T follicular helper cell (primary cell): ENCODE measurements at regions not wholly inside any gene's neighbourhood (a gene's known extent, or its start where the extent isn't known, plus 50 kb on each side); places are given as distances from the start of the nearest gene placed in this dataset.

Experiments used
- DNase-seq: peaks from one replicate; pipeline ENCODE4 v3.0.0-alpha.2; 2020; ENCODE audit warnings: low read depth

GRCh38 chr6:131383421-131384411 lies 189.3 kb upstream of the ARG1 start:
- no peak for DNase-seq

DNA sequence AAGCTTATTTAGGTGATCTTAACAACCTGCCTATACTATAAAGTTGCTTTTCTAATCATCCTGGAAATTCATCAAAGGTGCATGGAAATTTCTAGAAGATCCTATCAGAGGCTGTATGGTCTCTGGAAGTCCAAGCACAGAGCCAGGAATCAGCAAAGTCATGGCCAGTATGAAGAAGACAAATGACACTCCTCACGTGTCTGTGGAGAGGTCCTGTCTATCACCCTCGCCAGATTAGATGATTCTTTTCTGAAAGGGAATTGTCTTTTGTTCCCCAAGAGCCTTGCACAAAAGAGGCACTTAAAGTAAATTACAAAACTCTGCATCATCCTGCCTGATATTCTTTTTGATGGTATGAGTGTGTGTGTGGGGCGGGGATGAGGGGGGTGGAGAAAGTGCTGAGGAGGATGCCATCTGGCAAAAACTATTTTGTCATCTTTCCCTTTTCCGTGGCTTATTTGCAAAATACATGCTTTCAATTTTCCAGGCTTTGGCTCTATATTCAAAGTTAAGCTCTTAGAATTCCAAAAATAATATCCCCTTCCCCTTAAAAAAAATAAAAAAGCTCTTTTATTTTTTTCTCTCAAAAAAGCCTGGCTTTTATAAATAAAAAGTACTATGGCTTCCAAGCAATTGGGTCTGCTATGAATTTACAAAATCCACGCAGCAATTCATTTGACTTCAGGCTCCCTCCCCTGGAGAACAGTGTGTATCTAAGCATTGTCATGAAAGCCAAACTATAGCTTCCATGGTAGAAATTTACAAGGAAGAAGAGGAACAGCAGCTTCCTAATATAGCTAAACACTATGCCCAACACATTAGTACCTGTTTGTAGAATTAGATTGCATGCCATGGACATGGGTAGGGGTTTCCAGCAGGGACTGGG lies 185.2 kb upstream of the ARG1 start:
- no peak for DNase-seq

GRCh38 chr6:131390322-131390721 lies 182.7 kb upstream of the ARG1 start:
- DNase-seq: no peak

DNA sequence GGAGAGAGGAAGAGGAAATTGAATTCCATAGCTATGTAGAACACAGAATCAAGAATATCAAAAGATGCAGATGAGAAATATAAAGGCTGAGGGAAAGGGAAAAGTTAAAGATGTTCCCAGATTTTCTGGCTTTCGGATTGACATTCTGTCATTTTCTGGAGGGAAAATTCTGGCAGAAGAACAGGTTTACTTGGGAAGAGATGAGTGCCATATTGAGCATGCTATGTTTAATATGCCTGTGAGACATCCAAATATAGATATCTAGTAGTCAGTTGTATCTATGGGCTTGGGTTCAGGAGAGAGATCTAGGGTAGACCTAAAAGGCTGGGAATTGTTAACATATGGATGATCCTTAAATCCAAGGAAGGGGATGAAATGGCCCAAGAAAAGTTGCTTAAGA lies 181.9 kb upstream of the ARG1 start:
- no peak for DNase-seq

GRCh38 chr6:131393433-131393832 lies 179.6 kb upstream of the ARG1 start:
- DNase-seq: no peak

GRCh38 chr6:131394768-131395432 lies 178.1 kb upstream of the ARG1 start:
- DNase-seq: no peak

DNA sequence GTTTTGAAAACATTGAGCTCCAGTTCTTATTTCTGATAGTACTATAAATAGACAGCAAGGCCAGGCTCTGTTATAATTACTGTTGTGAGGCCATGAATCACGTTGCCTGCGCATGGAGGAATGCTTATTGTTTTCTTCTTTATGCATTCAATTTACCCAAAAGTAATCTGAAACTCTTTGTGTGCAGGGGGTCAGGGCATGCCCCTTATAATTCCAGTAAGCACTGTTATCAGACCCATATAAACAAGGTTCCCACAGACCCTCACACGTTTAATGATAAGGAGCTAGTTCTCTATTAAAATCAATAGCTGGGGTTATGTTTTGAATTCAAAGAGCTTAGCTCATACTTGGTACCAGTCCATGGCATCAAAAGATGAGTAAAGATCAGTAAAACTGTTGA lies 174.8 kb upstream of the ARG1 start:
- DNase-seq: no peak

GRCh38 chr6:131399433-131399832 lies 173.6 kb upstream of the ARG1 start:
- no peak for DNase-seq

DNA sequence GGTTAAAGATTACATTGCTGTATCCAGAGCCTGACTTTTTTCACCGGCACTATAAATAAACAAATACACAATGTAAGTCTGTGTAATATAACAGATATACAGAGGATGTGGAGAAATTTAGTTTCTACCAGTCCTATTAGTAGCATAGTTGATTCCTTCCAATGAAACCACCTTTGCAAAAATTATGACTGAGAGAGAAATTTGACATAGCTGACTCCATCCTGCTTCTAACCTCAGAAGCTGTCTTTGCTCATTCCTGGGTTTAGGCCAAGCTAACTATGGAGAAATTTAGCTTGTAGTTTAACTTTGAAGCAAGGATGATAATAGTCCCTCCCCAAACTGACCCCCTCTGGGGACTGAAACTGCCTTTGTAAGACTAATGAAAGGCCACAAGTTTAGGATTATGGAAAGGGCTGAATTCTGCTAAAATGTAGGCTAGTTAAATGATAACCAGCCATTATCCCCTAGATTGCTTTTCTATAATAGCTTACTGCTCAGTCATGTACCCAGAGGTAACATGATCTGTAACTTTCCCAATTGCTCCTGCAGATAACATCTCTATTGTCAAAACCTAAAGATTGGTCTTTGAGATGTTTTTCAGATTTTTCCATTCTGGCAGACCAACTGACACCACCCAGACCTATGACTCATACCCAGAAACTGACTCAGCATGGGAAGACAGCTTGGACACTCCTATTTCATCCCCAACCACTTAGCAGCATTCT lies 172.8 kb upstream of the ARG1 start:
- no peak for DNase-seq

DNA sequence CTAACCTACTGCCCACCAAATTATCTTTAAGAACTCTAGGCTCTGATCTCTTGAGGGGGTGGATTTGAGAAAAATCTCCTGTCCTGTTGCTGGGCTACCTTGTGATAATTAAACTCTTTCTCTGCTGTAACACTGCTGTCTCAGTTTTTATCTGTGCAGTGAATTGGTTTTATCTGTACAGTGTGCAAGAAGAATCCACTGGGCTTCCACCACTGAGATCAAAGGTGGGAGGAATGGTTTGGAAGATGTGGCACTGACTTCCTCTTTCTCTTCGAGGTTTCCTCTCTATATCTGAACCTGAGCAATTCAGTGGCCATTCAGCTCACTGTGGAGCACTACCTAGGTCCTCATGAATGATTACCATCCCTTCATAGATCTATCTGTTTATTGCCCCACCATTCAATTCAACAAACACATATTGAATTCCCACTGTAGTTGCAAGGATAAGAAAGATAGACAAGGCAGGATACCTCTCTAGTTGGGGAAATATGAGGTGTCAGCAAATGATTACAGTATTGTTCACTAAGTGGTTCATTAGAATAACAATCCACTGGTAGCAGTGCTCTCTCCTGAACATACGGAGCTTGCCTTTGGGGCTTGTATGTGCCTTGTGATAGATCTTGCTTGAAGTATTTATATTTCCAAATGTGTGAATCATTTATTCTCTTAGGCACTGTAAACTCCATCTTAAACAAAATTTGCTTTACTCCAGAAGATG lies 172.1 kb upstream of the ARG1 start:
- DNase-seq: no peak

GRCh38 chr6:131408811-131409210 lies 164.2 kb upstream of the ARG1 start:
- no peak for DNase-seq

GRCh38 chr6:131410785-131411184 lies 162.2 kb upstream of the ARG1 start:
- no peak for DNase-seq

DNA sequence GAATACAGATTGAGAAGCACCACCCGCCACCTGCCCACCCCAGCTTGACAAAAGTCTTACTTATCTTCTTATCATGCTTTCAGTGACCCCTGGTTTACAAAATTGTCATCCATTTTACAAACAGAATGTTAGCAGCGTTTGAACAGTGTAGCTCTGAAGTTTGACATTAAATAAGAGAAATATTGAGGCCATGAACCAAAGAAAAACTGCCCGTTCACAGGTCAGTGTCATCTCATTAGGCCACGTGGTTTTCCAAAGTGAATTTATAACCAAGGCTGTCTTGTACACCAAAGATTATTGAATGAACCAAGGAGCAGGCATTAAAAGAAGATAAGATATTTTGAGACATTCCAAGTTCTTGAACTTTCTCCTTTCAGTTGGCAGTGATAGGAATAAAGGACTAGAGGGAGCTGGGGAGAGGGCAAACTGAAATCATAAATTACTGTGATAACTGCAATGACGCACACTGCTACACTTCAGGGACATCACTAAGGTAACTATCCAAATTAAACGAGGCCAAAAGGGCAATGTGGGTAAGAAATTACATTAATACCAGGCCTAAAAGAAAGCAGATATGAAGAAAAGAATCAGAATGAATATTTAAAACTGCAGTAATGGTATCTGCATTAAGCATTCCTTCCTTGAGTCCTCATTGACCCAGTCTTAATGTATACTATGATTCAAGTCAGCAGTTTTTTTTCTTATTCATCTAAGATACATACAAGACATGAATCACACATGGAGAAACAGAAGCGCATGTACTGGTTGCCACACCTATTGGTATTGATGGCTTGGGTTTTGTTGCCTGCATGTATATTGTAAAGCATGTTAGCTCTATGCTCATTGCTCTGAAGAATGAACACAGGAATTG lies 159.8 kb upstream of the ARG1 start:
- DNase-seq: no peak

GRCh38 chr6:131413831-131414191 lies 159.2 kb upstream of the ARG1 start:
- DNase-seq: no peak

DNA sequence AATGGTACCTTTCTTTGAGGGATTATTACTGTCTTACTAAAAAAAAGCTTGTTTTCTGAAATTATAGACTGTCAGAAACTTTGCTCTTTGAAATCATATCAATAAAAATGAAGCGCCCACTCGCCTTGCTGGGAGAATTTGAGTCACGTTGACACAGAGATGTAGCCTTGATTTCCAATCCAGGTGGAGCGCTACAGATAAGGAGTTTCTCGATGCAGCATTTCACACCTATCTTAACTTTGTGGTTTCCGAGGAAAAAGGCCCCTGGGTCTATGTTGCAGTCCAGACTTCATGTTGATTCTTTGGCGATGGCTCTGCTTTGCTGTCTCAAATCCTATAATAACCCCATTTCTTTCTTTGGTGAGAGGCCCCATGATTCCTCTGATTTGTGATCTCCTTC lies 158.1 kb upstream of the ARG1 start:
- DNase-seq: no peak

- no peak for DNase-seq
Observed at GRCh38 chr6:131418441-131418840, 154.6 kb upstream of the ARG1 start.

- DNase-seq: no peak
Observed at GRCh38 chr6:131419702-131420101, 153.3 kb upstream of the ARG1 start.

- DNase-seq: no peak
Observed at GRCh38 chr6:131424016-131424415, 149.0 kb upstream of the ARG1 start.

GRCh38 chr6:131424475-131424874 lies 148.6 kb upstream of the ARG1 start:
- DNase-seq: no peak
